ENCODE measurements at regions not wholly inside any gene's neighbourhood (a gene's known extent, or its start where the extent isn't known, plus 50 kb on each side); places are given as distances from the start of the nearest gene placed in this dataset.

DNA sequence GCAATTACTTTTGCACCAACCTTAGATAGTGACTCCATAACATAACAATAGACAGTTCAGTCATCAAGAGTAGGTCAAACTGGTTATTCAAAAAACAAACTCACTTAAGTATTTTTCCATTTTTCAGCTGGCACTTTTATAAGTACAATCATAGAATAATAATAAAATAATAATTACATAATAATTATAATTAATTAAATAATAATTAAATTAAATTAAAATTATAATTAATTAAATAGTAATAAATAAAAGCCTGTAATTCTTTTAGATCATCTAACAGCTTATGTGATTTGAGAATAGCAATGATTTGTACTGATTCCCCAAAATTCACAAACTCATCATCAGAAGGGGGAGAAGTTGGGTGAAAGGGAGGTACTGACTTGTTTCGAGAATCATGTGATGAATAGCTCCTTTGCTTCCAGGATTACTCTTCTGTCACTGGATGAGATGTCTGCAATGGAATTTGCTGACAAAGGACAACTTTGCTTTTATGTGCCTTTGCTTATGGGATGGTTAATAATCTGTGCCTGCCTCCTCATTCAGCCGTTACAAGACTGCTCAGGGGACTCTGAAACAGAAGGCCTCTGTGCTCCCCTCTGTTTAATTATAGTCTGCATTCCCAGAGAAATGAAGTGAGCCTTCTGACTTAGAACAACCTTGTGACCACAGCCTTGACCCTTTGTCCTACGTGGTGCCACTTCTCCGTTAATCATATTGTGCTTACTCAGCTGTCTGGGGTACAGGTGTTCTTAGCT, 104.8 kb upstream of the ENPEP start:
- no peak for DNase-seq
- no peak for TF ChIP-seq CTCF (IDR thresholded peaks at IDR 0.05)
- Histone ChIP-seq H3K36me3 (no peaks in the 10 kb centered on the region), H3K4me1 (no peaks in the 10 kb centered on the region), H3K4me3 (no peak overlapping the region), H3K9me3 (no peaks in the 10 kb centered on the region), H3K27me3 (no peaks in the 10 kb centered on the region), H3K27ac (no peak overlapping the region)
- no peak for ATAC-seq
- intact Hi-C loops (cut with DNase I) = no loop called here

DNA sequence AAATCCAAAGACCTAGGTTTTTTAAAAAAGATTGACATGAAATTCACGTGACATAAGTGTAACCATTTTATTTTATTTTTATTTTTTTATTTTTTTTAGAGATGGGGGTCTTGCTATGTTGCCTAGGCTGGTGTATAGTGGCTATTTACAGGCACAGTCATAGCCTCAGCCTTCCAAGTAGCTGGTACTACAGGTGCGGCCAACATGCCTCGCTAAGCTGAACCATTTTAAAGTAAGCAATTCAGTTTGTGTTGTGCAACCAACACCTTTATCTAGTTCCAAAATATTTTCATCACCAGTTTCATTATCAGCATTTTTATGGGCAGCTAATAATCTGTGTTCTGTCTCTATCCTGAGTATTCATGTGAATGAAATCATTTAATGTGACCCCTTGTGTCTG, 107.5 kb upstream of the ENPEP start:
- Histone ChIP-seq H3K4me1 (no peaks in the 10 kb centered on the region), H3K9me3 (no peaks in the 10 kb centered on the region), H3K27ac (no peak overlapping the region), H3K36me3 (no peaks in the 10 kb centered on the region), H3K27me3 (no peaks in the 10 kb centered on the region), H3K4me3 (no peak overlapping the region)
- no peak for TF ChIP-seq CTCF (IDR thresholded peaks at IDR 0.05)
- ATAC-seq (no peak), DNase-seq (no peak)
- intact Hi-C loops (cut with DNase I) = no loop called here

DNA sequence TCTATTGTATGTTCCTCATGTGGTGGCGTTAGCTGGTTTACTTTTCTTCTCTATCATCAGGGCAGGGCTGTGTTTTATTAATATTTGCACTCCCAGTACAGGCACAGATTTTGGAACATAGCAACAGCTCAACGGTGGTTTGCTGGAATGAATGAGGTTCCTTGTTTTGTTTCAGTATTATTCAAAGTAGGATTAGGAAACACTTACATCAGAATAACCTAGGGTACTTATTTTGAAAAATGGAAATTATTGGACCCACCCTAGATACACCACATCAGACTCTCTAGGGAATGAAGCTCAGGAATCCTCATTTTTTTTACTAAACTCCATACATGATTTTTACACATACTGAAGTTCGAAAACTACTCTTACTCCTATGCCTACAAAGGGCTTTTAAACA, 108.8 kb upstream of the ENPEP start:
- DNase-seq = no peak
- Histone ChIP-seq H3K9me3 (no peaks in the 10 kb centered on the region), H3K27me3 (no peaks in the 10 kb centered on the region), H3K4me1 (no peaks in the 10 kb centered on the region), H3K27ac (no peak overlapping the region), H3K36me3 (no peaks in the 10 kb centered on the region), H3K4me3 (no peak overlapping the region)
- TF ChIP-seq CTCF (IDR thresholded peaks at IDR 0.05) = no peak
- no peak for ATAC-seq
- intact Hi-C loops (cut with DNase I) = no loop called here

- intact Hi-C loops (cut with DNase I) = no loop called here
- no peak for DNase-seq
- no peaks in the 10 kb centered on the region for H3K4me1 ChIP-seq
- H3K4me3 ChIP-seq = no peak overlapping the region
- no peaks in the 10 kb centered on the region for H3K9me3 ChIP-seq
- no peak for ATAC-seq
- no peak overlapping the region for H3K27ac ChIP-seq
- H3K27me3 ChIP-seq = no peaks in the 10 kb centered on the region
- TF ChIP-seq CTCF (IDR thresholded peaks at IDR 0.05) = no peak
- no peaks in the 10 kb centered on the region for H3K36me3 ChIP-seq
Measured at GRCh38 chr4:110365761-110366160, 110.2 kb upstream of the ENPEP start.

DNA sequence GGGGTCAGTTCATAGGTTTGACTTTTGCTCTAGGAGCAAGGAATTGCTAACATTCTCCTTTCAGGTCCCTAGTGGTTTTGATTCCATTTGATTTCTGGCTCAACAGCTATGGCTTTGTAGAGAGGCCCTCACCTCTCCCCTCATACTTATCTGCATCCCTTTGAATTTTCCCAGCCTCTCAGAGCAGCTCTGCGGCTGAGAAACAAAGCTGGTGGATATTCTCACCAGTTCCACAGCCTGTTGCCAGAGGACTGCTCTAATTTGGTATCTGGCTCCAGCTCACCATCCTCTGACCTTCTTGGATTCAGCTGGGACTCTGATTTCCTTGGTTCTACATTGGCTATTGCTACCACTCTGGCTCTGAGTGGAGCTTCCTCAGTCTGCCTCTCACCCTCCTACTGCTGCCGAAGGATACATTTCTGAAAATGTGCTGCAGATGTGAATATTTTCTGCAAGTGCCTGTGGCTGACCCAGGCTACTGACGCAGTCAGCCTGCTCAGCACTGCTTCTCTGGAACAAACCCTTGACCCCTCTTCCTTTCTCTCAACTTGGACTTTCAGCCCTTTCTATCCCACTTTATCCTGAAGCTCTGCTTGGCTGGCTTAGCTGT, 110.9 kb upstream of the ENPEP start:
- DNase-seq (peak in 1 of 4 donors; percentile 13), ATAC-seq (peak; percentile 52)
- no peak overlapping the region for H3K4me3 ChIP-seq
- no peak overlapping the region for H3K27ac ChIP-seq
- no peaks in the 10 kb centered on the region for H3K36me3 ChIP-seq
- no peaks in the 10 kb centered on the region for H3K9me3 ChIP-seq
- TF ChIP-seq CTCF (IDR thresholded peaks at IDR 0.05) = no peak
- intact Hi-C loops (cut with DNase I) = no loop called here
- H3K4me1 ChIP-seq = no peaks in the 10 kb centered on the region
- no peaks in the 10 kb centered on the region for H3K27me3 ChIP-seq
